Activated B cell treated with CpG ODN at 0.5 μM for 24 hours (primary cell): ENCODE measurements at regions not wholly inside any gene's neighbourhood (a gene's known extent, or its start where the extent isn't known, plus 50 kb on each side); places are given as distances from the start of the nearest gene placed in this dataset.

Source experiments
- ATAC-seq: fragments of 200-7000 bp; cut with Tn5 transposase; one replicate; pipeline ENCODE4 v1.10.0; 2021; ENCODE audit warnings: low read depth, mild to moderate bottlenecking, moderate library complexity
- CTCF ChIA-PET: fragments of 350-600 bp; sonication (Branson Sonifier 250); formaldehyde crosslinking; loops from one replicate; lab custom pipeline; 2021; ENCODE audit warnings: antibody characterized with exemption; lab: Charles Lee
- POLR2A ChIA-PET: fragments of 350-600 bp; sonication (Branson Sonifier 250); formaldehyde crosslinking; loops from one replicate; lab custom pipeline; 2021; ENCODE audit warnings: antibody characterized with exemption; lab: Charles Lee
- DNase-seq: peaks from one replicate; pipeline ENCODE4 v3.0.0; 2022
- H3K27ac Mint-ChIP-seq: one replicate; pipeline ENCODE4 v1.8.0; 2020; ENCODE audit warnings: mixed read lengths
- H3K27me3 Mint-ChIP-seq: one replicate; pipeline ENCODE4 v1.8.0; 2021; ENCODE audit warnings: mixed read lengths
- H3K36me3 Mint-ChIP-seq: one replicate; pipeline ENCODE4 v1.8.0; 2021; ENCODE audit warnings: low read depth, mixed read lengths
- H3K4me1 Mint-ChIP-seq: one replicate; pipeline ENCODE4 v1.8.0; 2021; ENCODE audit warnings: mixed read lengths
- H3K4me3 Mint-ChIP-seq: one replicate; pipeline ENCODE4 v1.8.0; 2020; ENCODE audit warnings: mild to moderate bottlenecking, mixed read lengths
- H3K9me3 Mint-ChIP-seq: one replicate; pipeline ENCODE4 v1.8.0; 2020; ENCODE audit warnings: mixed read lengths
- intact Hi-C: fragments of 100-400 bp; cut with micrococcal nuclease; formaldehyde crosslinking; loops from one replicate; pipeline ENCODE4 v1.15.1; 2024
- TF ChIP-seq, protein P1 (sequence below): fragments of 200-600 bp; IDR thresholded peaks from one replicate; pipeline ENCODE4 v1.8.0; 2022; ENCODE audit warnings: antibody characterized with exemption, mild to moderate bottlenecking

- Mint-ChIP-seq H3K4me3 (no peak overlapping the region), H3K36me3 (no peaks in the 10 kb centered on the region), H3K27ac (no peak overlapping the region), H3K27me3 (no peaks in the 10 kb centered on the region), H3K9me3 (no peaks in the 10 kb centered on the region), H3K4me1 (no peaks in the 10 kb centered on the region)
- CTCF ChIA-PET: no interaction called here
- TF ChIP-seq, protein P1, sequence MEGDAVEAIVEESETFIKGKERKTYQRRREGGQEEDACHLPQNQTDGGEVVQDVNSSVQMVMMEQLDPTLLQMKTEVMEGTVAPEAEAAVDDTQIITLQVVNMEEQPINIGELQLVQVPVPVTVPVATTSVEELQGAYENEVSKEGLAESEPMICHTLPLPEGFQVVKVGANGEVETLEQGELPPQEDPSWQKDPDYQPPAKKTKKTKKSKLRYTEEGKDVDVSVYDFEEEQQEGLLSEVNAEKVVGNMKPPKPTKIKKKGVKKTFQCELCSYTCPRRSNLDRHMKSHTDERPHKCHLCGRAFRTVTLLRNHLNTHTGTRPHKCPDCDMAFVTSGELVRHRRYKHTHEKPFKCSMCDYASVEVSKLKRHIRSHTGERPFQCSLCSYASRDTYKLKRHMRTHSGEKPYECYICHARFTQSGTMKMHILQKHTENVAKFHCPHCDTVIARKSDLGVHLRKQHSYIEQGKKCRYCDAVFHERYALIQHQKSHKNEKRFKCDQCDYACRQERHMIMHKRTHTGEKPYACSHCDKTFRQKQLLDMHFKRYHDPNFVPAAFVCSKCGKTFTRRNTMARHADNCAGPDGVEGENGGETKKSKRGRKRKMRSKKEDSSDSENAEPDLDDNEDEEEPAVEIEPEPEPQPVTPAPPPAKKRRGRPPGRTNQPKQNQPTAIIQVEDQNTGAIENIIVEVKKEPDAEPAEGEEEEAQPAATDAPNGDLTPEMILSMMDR: no peak
- ATAC-seq (no peak), DNase-seq (no peak)
- POLR2A ChIA-PET: no interaction called here
- intact Hi-C loops: no loop called here
Measured at GRCh38 chr22:47569389-47570299, 807.2 kb downstream of the TBC1D22A start.

DNA sequence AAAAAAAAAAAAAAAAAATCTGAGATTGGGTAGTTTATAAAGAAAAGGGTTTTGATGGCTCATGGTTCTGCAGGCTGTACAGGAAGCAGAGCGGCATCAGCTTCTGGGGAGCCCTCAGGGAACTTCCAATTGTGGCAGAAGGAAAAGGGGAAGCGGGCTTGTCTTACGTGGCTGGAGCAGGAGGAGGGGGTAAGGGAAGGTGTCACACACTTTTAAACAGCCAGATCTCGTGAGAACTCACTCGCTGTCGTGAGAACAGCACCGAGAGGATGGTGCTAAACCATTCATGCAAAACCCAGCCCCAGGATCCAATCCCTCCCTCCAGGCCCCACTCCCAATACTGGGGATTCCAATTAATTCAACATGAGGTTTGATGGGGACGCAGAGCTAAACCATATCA lies 806.2 kb downstream of the TBC1D22A start:
- H3K9me3 Mint-ChIP-seq: no peaks in the 10 kb centered on the region
- DNase-seq (no peak), ATAC-seq (no peak)
- intact Hi-C loops: no loop called here
- no peaks in the 10 kb centered on the region for H3K36me3 Mint-ChIP-seq
- H3K27ac Mint-ChIP-seq: no peak overlapping the region
- CTCF ChIA-PET: no interaction called here
- no peaks in the 10 kb centered on the region for H3K27me3 Mint-ChIP-seq
- no peaks in the 10 kb centered on the region for H3K4me1 Mint-ChIP-seq
- TF ChIP-seq, protein P1: no peak
- POLR2A ChIA-PET: no interaction called here
- no peak overlapping the region for H3K4me3 Mint-ChIP-seq

DNA sequence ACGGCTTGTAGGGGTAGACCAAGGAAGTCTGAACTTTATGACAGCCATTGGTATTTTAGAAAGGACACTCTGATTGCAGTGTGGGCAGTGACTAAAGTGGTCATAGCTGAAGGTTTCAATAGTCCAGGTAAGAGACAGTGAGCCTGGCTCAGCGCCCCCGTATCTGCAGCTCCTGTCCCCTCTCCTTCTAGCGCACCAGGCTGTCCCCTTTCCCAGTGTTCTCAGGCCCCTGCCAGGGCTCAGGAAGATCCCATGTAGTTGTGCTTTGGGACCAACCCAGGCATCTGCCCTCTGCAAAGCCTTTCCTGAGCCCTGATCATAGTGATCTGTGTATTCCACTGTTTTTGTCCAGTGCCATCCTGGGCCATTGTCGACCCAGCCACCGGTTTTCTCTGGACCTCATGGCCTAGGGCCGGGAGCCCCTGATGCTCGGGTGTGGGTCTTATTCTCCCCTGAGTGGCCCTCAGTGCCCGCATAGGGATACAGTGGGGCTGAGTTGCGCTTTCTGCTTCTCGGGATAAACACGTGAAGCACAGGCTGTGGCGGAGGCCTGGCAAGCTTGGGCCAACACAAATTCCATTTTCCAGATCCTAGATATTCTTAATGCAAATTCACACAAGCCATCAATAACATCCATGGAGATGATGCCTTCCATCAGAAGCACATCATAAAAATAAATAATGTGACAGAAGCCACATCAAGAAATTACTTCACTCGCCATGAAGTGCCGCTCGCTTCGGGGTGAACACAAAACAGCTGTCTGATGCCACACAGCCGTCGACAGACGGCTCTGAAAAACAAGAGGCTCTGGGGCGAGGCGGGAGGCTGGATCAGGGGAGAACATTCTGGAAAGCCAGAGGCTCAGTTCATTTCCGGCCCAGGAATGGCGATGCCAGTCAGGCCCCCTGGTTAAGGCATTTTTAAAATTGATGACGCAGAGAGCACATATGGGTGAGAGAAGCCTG lies 805.0 kb downstream of the TBC1D22A start:
- no peaks in the 10 kb centered on the region for H3K36me3 Mint-ChIP-seq
- no peaks in the 10 kb centered on the region for H3K27me3 Mint-ChIP-seq
- no peaks in the 10 kb centered on the region for H3K4me1 Mint-ChIP-seq
- TF ChIP-seq, protein P1: no peak
- H3K9me3 Mint-ChIP-seq: no peaks in the 10 kb centered on the region
- intact Hi-C loops: no loop called here
- ATAC-seq: no peak
- no peak for DNase-seq
- CTCF ChIA-PET: no interaction called here
- no peak overlapping the region for H3K4me3 Mint-ChIP-seq
- POLR2A ChIA-PET: no interaction called here
- no peak overlapping the region for H3K27ac Mint-ChIP-seq

GRCh38 chr22:47566491-47566890 lies 804.0 kb downstream of the TBC1D22A start:
- H3K27ac Mint-ChIP-seq: no peak overlapping the region

More at GRCh38 chr22:47566491-47566890, 804.0 kb downstream of the TBC1D22A start:
- TF ChIP-seq, protein P1: no peak
- Mint-ChIP-seq H3K4me1 (no peaks in the 10 kb centered on the region), H3K9me3 (no peaks in the 10 kb centered on the region), H3K27me3 (no peaks in the 10 kb centered on the region), H3K4me3 (no peak overlapping the region), H3K36me3 (no peaks in the 10 kb centered on the region)
- POLR2A ChIA-PET: no interaction called here
- CTCF ChIA-PET: no interaction called here
- DNase-seq (no peak), ATAC-seq (no peak)
- intact Hi-C loops: no loop called here
